ENCODE measurements at regions not wholly inside any gene's neighbourhood (a gene's known extent, or its start where the extent isn't known, plus 50 kb on each side); places are given as distances from the start of the nearest gene placed in this dataset.

GRCh38 chr10:33040436-33040835, 82.4 kb upstream of the ITGB1 start:
- TF ChIP-seq POLR2AphosphoS5 (IDR thresholded peaks at IDR 0.05; ENCODE audit: borderline replicate concordance, low read depth, low read length): no peak
- TF ChIP-seq EZH2 (IDR thresholded peaks at IDR 0.05): no peak
- no peak for TF ChIP-seq FOXP2 (optimal IDR thresholded peaks at IDR 0.05; ENCODE audit: control extremely low read depth, extremely low read length, insufficient read depth)

Data from SK-N-MC (cell line).